GM21390 (cell line): ENCODE measurements at regions not wholly inside any gene's neighbourhood (a gene's known extent, or its start where the extent isn't known, plus 50 kb on each side); places are given as distances from the start of the nearest gene placed in this dataset.
"Not testable (repeated sequence)": the region's sequence is repeated elsewhere in the genome, so short reads cannot be mapped to it uniquely, and the experiment has no call there.

Source experiments
- ATAC-seq: cut with Tn5 transposase; IDR thresholded peaks from one replicate; pipeline ENCODE4 v1.9.1; 2021; ENCODE audit not compliant: unreplicated experiment

GRCh38 chr10:131822692-131823245 lies 78.0 kb upstream of the PPP2R2D start:
- ATAC-seq = no peak

- not testable (repeated sequence) for ATAC-seq
Measured at GRCh38 chr10:131823601-131824099, 77.2 kb upstream of the PPP2R2D start.

GRCh38 chr10:131824371-131825149 lies 76.2 kb upstream of the PPP2R2D start:
- no peak for ATAC-seq

GRCh38 chr10:131825150-131825848 lies 75.5 kb upstream of the PPP2R2D start:
- ATAC-seq = no peak

- ATAC-seq = no peak
Measured at GRCh38 chr10:131825960-131826650, 74.7 kb upstream of the PPP2R2D start.

GRCh38 chr10:131829156-131829930 lies 71.5 kb upstream of the PPP2R2D start:
- no peak for ATAC-seq

- ATAC-seq = no peak
Measured at GRCh38 chr10:131830446-131831130, 70.2 kb upstream of the PPP2R2D start.

GRCh38 chr10:131831561-131831960 lies 69.2 kb upstream of the PPP2R2D start:
- ATAC-seq = no peak

GRCh38 chr10:131832056-131832685 lies 68.6 kb upstream of the PPP2R2D start:
- ATAC-seq = no peak

GRCh38 chr10:131833013-131833412 lies 67.8 kb upstream of the PPP2R2D start:
- ATAC-seq = no peak

- ATAC-seq = no peak
Measured at GRCh38 chr10:131833446-131834080, 67.2 kb upstream of the PPP2R2D start.

- no peak for ATAC-seq
Measured at GRCh38 chr10:131834152-131834810, 66.5 kb upstream of the PPP2R2D start.

- ATAC-seq = no peak
Measured at GRCh38 chr10:131838966-131839742, 61.7 kb upstream of the PPP2R2D start.

- not testable (repeated sequence) for ATAC-seq
Measured at GRCh38 chr10:131839880-131840787, 60.7 kb upstream of the PPP2R2D start.

- ATAC-seq = no peak
Measured at GRCh38 chr10:131840788-131841118, 60.1 kb upstream of the PPP2R2D start.

- no peak for ATAC-seq
Measured at GRCh38 chr10:131841131-131841660, 59.6 kb upstream of the PPP2R2D start.
